Stimulated activated CD4-positive, alpha-beta T cell treated with anti-CD3 and anti-CD28 coated beads, Interleukin-1b, Interleukin-23, amount 100 ng/mL, for 4 hours (primary cell): ENCODE measurements at regions not wholly inside any gene's neighbourhood (a gene's known extent, or its start where the extent isn't known, plus 50 kb on each side); places are given as distances from the start of the nearest gene placed in this dataset.
"Not testable (repeated sequence)": the region's sequence is repeated elsewhere in the genome, so short reads cannot be mapped to it uniquely, and the experiment has no call there.

Experiments used
- DNase-seq, 2 donors: peaks; one replicate each; pipeline ENCODE4 v3.0.0-alpha.2; 2020; ENCODE audit warnings: low read depth in 2 of 2

DNA sequence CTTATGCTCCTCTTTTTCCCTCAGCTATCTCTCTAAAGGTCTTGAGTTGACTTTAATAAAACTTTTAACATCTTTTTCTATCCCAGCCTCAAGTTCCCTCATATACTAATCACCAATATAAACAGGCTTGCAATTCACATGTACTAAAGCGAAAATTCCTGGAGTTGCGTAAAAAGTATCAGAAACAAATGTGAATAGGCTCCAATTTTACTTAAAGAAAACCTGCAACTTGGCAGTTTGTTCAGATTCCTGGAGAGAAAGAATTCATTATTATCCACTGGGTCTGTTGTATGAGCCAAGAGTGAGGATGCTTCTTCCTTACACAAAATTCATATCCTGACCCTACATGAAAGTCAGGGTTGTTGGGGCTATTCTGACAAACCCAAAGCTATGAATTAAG lies 384.2 kb downstream of the DTWD2 start:
- no peak for DNase-seq

DNA sequence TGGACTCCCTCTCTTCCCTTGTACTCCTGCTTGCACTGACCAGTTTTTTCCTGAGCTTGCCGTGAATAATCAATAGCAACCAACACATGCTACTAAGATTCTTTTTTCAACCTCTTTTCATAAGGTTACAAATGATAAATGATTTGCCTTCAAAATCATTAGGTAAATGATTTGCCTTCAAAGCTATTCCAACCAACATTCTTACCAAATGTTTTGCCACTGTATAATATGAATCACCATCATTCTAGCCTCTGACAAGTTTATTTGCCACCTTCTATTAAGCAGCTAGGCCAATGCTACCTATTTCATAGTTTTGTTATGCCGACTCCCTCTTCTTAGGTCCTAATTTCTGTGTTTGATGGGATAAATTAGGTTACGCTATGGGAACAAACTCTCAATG lies 385.1 kb downstream of the DTWD2 start:
- no peak for DNase-seq

DNA sequence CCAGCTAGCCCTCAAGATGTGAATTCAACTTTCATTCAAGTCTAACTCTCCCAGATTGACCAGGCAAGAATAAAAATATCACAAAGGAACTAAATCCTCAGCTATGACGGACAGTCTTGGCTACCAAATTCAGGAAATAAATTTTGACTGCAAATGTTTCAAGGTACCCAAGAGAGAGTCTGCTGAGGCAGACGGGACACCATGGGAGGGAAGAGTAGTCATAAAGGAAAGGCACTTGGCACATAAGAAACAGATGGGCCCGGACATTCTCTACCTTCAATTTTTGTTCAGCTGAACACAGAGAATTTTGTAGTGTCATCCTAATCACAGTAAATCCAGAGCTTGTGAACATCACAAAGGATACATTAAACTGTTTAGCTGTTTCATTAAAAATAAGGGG lies 390.0 kb downstream of the DTWD2 start:
- no peak for DNase-seq

DNA sequence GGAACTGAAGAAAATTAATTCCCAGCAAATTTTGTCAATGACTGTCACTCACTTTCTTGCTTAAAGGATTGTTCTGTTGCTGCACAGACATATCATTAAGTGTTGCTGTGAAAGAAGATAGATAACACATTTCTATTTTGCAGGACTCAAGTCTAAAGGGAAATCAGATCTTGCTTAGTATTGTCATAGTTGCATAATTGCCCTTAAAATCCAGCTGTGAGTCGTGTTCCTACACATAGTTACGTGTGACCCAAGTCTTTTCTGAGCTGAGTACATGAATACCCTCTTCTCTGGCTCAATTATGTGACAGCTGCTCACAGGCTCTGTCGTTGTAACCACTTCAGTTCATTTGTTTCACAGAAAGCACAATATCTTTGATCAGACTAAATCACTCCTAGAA lies 390.8 kb downstream of the DTWD2 start:
- DNase-seq, result no peak

DNA sequence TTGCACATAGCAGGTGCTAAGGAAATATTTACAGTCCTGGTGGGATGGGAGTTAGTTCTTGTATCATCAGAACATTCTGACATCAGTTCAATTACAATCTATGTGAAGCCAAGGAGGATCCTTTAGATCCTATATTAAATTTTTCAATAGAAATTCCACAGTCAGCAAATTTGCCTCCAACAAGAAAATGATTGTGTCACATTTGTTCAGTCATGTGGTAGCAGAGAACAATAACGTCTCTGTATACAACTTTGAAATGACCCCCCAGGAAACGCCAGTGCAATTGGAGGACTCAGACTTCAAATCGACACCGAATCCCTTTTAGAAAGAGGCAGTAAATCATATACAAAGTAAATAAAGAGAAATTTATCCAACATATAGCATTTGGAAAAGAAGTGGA lies 392.1 kb downstream of the DTWD2 start:
- DNase-seq, result no peak

DNA sequence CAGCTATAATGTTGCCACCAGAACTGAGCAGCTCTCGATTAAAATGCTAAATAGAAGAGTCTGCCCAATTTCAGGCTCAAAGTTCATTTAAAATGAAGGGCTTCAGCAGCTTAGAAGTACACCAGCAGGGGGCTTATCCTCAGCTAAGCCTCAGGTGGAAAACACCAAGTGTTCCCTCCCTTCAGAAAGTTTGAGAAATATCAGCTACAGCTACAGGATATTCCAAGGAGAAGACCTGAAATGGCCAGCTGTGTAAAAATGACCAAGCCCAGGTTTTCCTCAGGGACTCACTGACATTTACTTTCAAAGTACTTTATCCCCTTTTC lies 395.4 kb downstream of the DTWD2 start:
- no peak for DNase-seq

DNA sequence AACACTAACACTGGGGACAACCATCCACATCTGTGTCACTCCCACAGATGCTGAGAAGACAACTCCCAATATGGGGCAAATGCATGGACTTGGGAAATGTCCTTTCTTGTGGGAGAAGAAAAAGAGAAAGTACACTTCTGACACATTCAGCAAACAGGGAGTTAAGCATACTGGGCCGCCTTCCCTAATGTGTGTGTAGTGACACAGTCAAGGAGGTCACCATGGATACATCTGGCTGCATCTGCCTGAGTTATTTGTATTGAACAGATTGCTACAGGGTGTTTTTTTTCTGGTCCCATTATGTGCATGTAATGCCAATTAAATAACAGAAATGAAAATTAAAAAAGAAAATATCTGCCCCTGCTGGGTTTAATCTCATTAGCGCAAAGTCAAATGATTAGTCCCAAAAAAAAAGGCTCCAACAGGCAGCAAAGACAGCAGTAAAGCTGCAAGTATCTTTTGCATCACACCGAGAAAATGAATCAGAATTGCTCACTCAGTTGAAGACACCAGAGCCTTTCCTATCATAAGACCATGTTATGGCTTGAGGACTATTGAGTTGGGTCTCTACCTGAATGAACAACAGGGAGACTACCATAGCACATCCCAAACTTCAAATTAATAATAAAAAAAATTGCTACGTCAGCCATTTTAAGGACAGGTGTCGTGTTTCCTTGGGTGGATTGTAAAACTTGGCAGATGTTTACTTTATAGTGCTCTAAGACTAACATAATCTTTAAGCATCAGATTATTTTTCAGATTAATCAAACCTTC lies 395.9 kb downstream of the DTWD2 start:
- DNase-seq, result no peak

DNA sequence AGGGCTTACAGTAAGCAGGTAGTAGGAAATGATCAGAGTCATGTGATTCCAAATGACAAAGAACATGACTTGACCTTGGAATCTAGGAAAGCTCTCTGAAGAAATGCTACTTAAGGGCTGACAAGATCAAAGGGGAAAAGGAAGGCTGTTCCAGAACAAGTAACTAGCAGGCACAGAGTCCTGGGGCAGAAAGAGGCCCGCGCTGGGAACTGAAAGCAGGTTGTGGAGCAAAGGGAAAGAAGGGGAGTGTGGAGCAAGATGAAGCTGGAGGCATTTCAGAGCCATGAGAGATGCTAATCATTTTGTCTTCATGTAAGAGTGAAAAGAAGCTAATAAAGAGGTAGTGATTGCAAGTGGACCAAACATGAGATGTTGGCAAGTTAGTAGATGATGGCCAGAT lies 397.5 kb downstream of the DTWD2 start:
- no peak for DNase-seq

DNA sequence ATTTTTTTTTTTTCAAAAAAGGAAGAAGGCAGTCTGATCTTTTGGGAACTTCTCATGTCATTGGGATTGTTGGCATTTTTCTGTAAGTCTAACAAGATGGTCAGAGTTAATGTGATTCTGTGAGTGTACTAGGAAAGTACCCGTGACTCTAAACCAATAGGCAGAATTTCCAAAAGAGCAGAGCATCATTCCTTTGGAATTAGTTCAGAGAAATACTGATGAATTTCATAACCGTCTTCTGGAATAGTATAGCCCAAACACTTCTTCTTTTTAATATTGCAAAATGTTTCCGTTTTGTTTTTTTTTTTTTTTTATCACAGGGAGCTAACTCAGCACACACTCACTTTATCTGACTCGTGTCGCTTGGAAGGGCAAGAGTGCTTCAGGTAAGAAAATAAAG lies 407.4 kb downstream of the DTWD2 start:
- DNase-seq, result no peak

DNA sequence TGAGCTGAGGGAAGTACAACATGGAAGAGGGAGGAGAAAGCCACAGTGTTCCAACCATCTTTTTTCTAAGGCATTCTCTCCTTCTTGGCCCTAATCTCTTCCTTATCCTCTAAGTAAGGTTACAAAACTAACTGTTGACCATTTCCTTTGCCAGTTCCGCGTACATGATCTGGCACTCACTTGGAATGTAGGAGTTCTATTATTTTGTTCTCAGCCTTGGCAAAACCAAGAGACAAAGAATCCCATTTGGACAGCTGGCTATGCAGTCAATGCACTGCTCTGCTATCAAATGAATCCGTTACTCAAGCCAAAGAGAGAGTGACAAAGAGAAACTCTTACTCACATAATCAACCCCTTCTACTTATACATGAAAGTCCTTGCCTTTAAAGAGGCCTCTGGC lies 410.3 kb downstream of the DTWD2 start:
- no peak for DNase-seq

DNA sequence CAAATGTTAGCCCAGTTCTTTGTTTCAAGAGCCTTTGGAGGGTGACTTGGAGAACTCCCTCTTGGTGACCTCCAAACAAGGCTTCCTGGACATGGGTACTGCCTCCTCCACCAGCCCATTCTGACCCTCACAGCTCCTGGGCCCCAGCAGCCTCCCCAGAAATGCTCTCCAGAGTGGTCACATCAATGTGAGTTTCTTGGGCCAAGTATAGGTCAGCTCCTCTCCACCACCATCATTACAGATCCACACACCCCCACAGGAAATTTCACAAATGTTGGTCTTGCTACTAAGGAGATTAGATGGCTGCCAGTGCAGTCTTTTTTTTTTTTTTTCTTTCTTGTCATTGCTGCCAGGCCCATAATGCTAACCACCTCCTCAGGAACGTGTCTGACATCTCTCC lies 410.7 kb downstream of the DTWD2 start:
- no peak for DNase-seq

DNA sequence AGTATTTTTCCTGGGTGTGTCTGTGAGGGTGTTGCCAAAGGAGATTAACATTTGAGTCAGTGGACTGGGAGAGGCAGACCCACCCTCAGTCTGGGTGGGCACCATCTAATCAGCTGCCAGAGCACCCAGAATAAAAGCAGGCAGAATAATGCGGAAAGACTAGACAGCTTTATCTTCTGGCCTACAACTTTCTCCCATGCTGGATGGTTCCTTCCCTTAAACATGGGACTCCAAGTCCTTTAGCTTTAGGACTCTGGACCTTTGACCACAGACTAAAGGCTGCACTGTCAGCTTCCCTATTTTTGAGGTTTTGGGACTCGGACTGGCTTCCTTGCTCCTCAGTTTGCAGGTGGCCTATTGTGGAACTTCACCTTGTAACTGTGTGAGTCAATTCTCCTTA lies 418.1 kb downstream of the DTWD2 start:
- DNase-seq, result not testable (repeated sequence)

DNA sequence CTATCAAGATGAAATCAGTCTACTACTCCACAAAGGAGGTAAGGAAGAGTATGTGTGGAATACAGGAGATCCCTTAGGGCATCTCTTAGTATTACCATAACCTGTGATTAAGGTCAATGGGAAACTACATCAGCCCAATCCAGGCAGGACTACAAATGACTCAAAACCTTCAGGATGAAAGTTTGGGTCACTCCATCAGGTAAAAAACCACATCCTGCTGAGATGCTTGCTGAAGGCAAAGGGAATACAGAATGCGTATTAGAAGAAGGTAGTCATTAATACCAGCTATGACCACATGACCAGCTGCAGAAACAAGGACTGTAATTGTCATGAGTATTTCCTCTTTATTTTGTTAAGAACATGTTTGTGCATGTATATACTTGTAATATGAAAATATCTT lies 418.8 kb downstream of the DTWD2 start:
- DNase-seq, result not testable (repeated sequence)

DNA sequence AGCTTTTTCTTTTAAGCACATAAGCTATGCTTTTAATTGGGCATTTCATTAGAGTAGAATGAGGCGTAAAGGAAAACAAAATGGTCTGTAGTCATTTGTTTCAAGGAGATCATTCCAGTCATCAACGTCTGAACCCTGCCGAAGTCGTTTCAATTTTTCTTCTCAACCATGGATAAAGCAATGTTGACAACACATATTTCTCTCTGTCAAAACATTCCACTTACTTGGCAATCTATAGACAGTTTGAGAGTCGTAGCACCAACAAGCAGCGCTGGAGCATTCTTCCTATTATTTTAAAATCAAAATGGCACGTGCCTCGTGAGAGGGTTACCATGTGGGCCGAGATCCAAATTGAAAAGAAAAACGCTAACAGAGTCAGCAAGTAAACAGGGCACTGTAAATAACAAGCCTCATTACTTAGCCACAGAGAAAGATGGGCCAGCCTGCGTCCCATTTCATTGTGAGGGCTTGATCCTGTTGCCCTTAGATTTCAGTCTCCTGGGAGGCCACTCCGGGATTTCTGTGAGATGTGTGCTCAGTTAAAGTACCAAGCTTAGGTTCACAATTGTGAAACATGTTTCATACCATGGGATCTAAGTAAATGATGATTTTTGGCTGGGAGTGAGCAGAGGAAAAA lies 422.9 kb downstream of the DTWD2 start:
- DNase-seq, result no peak

DNA sequence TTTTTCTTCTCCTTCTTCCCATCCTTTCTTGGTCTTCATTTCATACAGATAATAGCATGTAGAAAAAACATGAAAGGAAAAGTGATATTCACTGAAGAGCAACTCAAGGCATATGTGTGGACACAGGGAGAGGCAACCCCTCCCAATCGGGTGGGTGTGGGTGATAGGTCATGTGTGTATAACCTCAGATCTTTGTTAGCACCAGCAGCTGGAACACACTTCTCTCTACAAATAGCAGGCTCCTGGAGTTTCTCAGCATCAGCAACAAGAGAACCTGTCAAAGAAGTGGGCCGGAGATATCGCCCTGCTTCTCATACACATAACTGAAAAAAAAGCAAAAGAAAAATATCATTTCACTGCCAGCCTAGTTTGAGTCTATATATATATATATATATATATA lies 426.4 kb downstream of the DTWD2 start:
- no peak for DNase-seq

DNA sequence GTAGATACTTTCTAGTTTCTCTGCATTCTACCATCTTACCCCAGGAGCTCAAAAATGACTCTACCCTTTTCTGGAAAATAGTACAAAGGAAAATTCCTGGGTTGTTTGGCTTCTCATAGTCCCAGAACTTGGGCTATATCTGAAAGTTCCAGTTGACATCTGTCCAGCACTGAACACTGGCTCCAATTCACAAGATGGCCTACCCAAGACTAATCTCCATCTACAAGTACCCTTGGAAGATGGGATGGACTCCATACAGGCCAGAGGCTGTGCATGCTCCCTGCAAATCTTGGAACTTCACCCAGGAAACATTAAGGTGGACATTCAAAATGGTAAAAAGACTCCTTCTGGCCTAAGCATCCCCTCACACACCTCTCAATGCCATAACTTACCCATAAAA lies 427.1 kb downstream of the DTWD2 start:
- no peak for DNase-seq

DNA sequence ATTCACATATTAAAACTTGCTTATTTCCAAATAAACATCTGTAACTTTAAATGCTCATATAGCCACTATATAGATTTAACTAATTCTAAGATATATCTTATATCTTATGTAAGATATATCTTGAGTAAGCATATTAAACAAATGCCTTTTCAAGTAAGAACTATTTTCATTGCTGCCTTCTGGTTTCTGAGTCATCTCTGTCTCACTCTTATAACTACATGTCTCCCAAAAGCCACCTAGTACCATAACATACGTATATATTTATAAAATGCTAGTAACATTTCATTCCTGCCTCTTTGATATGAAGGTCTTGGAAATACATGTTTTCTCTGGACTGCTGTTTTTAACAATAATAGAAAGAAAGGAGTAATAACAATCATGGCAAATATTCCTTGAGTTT lies 429.5 kb downstream of the DTWD2 start:
- no peak for DNase-seq

DNA sequence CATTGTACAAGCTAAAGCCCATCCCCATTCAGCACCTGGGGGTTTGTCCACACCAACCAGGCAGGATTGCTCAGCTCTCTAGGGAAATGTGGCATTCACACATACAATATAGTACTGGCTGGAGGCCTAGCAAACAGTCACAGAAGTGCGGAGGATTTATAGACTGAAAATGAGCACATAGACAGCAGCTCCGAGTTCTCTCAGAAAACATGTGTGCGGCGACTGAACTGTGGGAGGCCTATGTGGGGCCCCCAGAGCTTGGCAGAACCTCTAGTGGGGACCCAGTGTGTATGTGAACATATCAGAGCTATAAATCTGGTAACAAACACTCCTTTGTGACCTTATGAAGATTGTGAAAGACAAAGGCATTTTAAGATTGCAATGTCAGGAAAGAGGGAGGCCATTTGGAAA lies 431.1 kb downstream of the DTWD2 start:
- no peak for DNase-seq

DNA sequence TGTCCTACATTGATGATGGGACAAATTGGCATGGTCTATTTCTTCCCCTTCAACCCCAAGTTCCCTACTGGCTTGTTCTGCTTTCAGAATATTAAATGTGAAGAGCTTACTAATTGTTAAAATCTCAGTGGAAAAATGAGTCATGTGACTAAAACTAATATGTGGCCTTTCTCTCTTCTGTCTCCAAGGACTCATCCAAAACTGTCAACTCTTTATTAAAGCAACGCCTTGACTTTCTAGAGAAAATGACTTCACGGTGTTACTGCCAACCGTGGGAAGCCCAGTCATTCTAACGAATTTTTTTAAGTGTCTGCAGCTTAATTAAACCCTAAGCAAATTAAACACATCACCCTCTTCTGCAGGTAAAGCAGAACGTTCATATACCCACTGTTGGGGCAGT lies 431.6 kb downstream of the DTWD2 start:
- no peak for DNase-seq

DNA sequence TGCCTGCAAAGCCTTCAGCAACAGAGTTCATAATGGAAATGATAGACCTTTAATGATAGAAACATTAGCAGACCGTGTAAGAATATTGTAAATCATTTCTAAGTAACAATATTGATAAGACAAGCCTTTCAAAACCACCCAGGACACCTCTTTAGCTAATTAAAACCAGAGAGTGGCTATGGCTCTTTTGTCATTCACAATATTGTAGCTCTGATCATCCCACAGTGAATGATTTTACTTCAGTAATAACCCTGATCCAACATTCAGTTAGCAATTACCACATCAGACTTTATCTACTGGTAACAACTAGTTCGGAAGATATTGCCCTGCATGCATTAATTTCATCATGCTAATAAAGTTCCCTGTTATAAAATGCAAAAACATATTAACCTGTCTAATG lies 432.6 kb downstream of the DTWD2 start:
- DNase-seq, result no peak

DNA sequence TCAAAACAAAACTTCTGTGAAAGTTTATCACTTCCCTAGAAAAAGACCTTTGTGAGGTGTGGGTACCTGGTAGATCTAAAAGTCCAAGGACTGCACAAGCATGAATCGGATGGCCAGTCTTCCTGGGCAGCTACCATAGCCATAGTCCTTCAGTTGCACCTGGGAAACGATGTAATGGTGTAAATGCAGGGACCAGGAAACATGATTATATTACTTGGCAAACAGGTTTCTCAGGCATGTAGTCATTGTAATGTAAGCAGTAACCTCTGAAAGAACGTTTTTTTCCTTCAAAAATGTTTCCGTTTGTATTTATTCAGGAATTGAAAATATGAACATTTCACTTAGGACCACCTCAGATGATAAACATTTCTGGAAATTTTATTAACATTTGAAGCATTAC lies 433.4 kb downstream of the DTWD2 start:
- DNase-seq, result no peak

DNA sequence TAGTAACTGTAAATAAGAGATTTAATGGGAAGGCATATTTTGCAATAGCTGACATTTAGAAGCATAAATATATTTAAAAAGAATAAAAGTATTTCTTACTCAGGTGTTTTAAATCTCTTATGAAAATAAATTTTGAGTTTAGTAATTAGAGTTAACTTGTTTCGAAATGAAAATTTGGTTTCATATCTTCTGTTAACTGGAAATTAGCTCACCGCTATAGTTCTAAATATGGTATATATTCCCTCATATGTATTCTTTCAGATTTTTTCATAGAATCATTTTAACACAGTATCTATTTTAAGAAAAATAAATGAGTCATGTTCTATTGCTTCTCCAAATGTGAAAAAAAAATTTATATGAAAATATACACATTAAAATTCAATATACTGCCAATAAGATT lies 434.1 kb downstream of the DTWD2 start:
- DNase-seq, result no peak

DNA sequence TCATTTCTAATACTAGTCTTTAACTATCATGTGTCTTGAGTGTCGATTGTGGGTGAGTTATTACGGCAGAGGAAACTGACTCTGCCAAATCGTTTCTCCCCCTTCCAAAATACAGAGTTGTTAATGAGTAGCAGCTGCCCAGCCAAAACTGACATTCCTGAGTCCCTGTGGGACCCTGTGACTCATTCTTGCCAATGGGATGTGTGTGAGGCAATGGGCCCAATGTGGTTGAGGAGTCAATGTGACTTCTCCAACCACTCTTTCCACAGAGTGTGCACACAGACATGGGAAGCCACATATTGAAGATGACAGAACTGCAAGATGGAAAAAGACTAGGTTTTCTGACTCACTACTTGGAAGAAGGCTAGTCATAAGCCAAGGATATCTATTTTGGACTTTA lies 434.7 kb downstream of the DTWD2 start:
- no peak for DNase-seq
